Retinal pigment epithelial cell (primary cell): ENCODE measurements at regions not wholly inside any gene's neighbourhood (a gene's known extent, or its start where the extent isn't known, plus 50 kb on each side); places are given as distances from the start of the nearest gene placed in this dataset.
A peak's percentile ranks its signal among the peaks of the same experiment; 100 is the strongest.
"Not testable (repeated sequence)": the region's sequence is repeated elsewhere in the genome, so short reads cannot be mapped to it uniquely, and the experiment has no call there.

Source experiments
- DNase-seq: peaks from one replicate; pipeline ENCODE4 v3.0.0-alpha.2; 2010; ENCODE audit warnings: low read depth
- H3K4me3 ChIP-seq: 2 replicates; pipeline ENCODE4 v1.5.1; 2011; ENCODE audit warnings: mild to moderate bottlenecking, low read length, control low read depth, moderate library complexity
- CTCF ChIP-seq: conservative IDR thresholded peaks from 2 replicates; pipeline ENCODE4 v1.5.1; 2011; ENCODE audit warnings: low read depth, low read length, control low read depth, inconsistent platforms

- TF ChIP-seq CTCF: no peak
- no peak overlapping the region for H3K4me3 ChIP-seq
- peak; percentile 34 for DNase-seq
Observed at GRCh38 chr10:108561649-108562048, 1361.7 kb downstream of the XPNPEP1 start.

GRCh38 chr10:108560488-108560887 lies 1362.8 kb downstream of the XPNPEP1 start:
- no peak for DNase-seq
- TF ChIP-seq CTCF: no peak
- H3K4me3 ChIP-seq: no peak overlapping the region

- no peak overlapping the region for H3K4me3 ChIP-seq
- DNase-seq: no peak
- no peak for TF ChIP-seq CTCF
Observed at GRCh38 chr10:108556186-108556585, 1367.1 kb downstream of the XPNPEP1 start.

GRCh38 chr10:108545921-108546320 lies 1377.4 kb downstream of the XPNPEP1 start:
- no peak for DNase-seq
- no peak for TF ChIP-seq CTCF
- H3K4me3 ChIP-seq: no peak overlapping the region

GRCh38 chr10:108544500-108545120 lies 1378.7 kb downstream of the XPNPEP1 start:
- peak; percentile 18 for DNase-seq
- peak; percentile 99 for TF ChIP-seq CTCF
- H3K4me3 ChIP-seq: no peak overlapping the region

- H3K4me3 ChIP-seq, DNase-seq: not testable (repeated sequence)
Observed at GRCh38 chr10:108533551-108533950, 1369.0 kb upstream of the SORCS1 start.

- DNase-seq: no peak
- no peak for TF ChIP-seq CTCF
- no peak overlapping the region for H3K4me3 ChIP-seq
Observed at GRCh38 chr10:108523016-108523800, 1358.7 kb upstream of the SORCS1 start.
